ENCODE measurements at regions not wholly inside any gene's neighbourhood (a gene's known extent, or its start where the extent isn't known, plus 50 kb on each side); places are given as distances from the start of the nearest gene placed in this dataset.

- no peak for DNase-seq (ENCODE audit: low read depth)
Measured at GRCh38 chr10:124227055-124227975, 133.9 kb upstream of the CHST15 start.

- DNase-seq (ENCODE audit: low read depth), result no peak
Measured at GRCh38 chr10:124226271-124227054, 133.1 kb upstream of the CHST15 start.

DNA sequence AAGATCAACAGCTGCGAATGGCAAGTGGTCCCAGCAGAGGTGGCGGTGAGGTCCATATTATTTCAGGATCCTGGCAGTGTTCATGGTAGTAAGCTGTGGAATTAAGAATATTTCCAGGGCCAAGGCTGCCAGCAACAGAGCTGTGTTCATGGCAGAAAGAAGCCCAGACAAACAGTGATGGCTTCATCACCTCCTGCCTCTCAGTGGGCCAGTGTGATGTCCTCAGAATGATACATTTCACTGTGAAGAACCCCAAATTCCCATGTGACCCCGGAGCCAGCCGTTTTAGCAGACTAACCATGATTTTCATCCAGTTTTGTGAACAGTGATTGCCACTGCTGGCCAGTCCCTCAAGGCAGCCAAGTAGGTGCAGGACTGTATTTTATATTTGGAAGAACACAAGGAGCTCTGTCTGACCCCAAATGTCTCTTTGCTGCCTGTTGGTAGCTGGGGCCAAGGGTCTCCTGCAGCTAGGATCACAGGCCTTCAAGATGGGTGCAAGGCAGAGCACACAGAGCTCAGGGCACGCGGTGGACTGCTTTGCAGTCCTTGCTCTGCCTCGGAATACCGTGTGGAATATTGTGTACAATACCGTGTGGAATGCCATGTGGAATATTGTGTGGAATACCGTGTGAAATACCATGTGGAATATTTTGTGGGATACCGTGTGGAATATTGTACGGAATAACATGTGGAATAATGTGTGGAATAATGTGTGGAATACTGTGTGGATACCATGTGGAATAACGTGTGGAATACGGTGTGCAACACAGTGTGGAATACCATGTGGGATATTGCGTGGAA lies 132.3 kb upstream of the CHST15 start:
- DNase-seq (ENCODE audit: low read depth), result no peak

DNA sequence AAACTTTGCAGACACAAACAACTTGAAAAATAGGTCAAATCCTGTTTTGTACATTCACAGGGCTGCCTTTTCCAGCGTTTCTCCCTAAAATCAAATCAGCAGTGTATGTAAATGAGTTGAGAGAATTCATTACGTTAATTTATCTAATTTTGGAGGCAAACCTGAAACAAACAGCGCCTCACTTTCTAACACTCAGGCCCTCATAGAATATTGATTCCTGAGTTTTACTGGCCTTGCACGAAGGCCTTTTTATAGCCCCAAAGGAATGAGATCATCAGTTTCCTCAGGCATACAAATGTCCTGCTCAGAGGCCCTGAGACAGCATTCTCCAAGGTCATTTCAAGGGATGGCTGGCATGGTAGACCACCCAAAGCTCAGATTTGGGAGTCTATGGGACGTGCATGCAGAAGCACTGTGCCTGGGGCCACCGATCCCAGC lies 131.7 kb upstream of the CHST15 start:
- DNase-seq (ENCODE audit: low read depth), result no peak

DNA sequence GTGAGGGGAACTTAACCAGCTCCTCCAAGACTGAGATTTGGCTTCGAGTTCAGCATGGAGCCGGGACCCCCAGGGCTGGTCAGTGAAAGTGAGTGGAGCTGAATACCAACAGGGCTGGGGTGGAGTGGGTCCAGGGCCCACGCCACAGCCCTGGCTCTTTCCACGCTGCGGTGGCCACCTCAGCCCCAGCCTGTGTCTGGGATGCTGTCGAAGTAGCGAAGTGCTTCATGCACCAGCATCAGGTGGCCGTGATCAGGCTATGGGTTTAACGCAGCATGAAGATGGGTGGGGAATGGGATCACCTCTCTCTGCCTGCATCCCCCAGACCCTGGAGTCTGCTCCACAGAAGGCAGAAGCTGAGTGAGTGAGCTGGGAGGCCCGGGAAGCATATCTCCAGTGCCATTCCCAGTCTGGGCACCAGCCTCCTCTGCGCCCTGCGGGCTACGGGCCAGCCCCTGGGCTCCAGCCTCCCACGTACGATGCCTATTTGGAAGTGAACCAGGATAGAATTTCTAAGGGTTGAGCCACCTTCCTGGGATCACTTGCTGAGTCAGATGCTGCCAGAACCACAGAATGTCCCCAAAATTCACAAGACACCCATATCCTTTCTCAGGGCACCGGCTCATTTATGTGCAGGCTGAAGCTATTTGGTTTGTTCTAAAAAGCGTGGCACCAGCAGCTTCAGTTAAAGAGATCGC lies 131.1 kb upstream of the CHST15 start:
- DNase-seq (ENCODE audit: low read depth), result no peak

DNA sequence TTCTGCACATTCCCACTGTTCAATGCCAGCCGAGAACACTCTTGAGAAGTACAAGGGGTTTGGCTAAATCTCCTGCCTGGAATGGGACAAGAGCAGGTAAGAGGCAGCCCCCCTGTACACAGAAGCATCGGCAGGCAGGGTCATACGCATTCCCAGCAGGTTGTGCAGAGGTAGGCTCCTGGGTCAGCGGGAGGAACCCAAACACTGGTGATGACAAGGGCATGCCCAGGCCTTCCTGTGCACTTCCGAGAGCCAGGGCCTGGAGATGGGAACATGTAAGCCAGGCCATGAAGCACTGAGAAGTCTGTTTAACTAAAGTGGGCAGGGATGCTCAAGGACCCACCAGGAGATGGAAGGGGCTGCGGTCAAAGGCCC lies 130.3 kb upstream of the CHST15 start:
- DNase-seq (ENCODE audit: low read depth), result no peak

DNA sequence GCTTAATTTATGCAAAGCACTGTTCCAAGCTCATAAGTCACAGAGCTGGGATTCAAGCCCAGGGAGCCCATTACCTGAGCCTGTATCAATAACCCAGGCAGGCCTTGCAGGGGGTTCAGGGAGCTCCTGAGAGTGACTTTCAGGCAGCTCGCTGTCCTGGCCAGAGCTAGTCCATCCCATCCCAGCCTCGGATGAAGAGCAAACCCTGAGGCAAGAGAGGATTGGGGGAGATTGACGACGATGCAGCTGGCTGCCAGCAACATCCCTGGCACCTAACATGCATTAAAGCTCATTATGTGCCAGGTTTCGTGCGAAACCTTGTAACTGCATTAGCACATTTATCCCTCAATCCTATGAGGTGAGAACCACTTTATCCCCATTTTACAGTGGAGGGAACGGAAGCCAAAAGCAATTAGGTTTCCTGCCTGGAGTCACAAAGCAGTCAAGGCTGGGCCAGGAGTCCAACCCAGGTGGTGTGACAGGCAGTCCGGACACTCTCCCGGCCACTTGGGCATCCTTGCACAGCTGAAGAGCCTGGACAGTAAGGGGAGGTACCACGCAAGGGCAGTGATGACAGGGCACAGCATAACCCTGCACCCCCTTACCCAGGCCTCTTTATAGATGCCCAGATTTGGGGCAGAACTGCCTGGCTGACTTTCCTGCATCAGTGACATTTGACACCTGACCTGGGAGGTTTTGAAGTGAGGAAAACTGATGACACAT lies 129.8 kb upstream of the CHST15 start:
- DNase-seq (ENCODE audit: low read depth), result no peak

DNA sequence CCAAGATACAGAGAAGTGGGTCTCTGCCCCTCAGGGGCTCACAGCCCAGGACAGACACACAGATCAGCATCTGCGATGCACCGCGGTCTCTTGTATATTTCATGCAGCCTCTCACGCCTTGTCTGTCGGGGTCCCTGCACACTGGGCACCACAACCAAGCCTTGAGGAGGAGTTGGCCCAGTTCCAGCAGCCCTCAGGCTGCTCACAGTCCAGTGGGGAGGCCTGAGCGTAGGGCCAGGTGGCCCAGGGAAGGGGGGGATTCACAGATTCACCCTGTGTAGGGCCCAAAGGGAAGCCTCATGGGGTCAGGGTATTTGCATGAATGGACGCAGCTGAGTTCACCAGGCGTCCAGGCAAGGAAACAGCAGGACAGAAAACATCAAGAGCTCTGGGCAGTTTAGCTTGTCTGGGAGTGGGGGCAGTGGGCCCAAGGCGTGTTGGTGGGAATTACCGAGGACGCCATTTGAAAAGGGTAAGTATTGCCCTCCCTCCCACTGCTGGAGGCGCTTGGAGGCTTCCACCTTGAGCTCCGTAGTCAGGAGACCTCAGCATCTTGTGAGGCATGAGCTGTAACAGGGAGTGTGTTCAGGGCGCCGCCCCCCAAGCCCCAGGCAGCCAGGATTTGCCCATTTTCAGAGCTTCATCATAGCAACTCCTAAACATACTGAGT lies 129.1 kb upstream of the CHST15 start:
- no peak for DNase-seq (ENCODE audit: low read depth)

GRCh38 chr10:124221356-124222317 lies 128.2 kb upstream of the CHST15 start:
- no peak for DNase-seq (ENCODE audit: low read depth)

- no peak for DNase-seq (ENCODE audit: low read depth)
Measured at GRCh38 chr10:124220971-124221355, 127.6 kb upstream of the CHST15 start.

DNA sequence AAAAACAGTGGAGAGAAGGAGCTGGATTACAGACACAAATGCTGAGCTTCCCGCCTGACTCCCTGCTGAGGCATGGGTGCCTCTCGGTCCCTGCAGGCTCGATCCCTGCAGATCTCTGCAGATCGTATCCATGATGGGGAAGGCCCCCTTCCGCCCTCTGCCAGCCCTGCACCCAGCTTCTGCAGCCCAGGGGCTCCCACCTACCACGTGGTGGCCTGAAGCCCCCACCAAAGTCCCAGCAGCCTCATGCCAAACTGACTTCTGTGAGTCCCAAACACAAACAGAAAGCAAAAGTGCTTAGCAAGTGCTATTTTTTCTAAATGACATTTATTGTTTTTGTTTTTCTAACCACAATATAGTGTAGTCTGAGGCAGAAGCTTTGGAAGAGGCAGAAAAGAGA lies 127.1 kb upstream of the CHST15 start:
- no peak for DNase-seq (ENCODE audit: low read depth)

DNA sequence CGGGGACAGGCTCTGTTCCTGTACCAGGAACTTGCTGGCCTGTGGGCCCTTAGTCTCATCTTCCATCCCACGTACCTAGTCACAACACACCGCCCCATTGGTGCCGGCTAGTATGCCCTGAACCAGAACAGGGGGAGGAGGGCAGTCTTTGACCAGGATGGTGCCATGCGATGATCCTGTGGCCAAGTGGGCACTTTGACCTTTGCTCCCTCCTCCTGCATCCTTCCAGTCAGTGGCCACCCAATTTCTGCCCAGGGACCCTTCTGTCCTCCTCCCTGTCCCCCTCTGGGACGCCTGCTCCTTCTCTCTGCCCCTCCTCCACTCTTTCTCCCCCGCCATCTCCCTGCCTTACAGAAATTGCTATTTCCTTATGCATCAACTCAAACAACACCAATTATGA lies 126.3 kb upstream of the CHST15 start:
- no peak for DNase-seq (ENCODE audit: low read depth)

GRCh38 chr10:124219062-124219461 lies 125.7 kb upstream of the CHST15 start:
- DNase-seq (ENCODE audit: low read depth), result no peak

- no peak for DNase-seq (ENCODE audit: low read depth)
Measured at GRCh38 chr10:124217906-124218804, 124.8 kb upstream of the CHST15 start.

DNA sequence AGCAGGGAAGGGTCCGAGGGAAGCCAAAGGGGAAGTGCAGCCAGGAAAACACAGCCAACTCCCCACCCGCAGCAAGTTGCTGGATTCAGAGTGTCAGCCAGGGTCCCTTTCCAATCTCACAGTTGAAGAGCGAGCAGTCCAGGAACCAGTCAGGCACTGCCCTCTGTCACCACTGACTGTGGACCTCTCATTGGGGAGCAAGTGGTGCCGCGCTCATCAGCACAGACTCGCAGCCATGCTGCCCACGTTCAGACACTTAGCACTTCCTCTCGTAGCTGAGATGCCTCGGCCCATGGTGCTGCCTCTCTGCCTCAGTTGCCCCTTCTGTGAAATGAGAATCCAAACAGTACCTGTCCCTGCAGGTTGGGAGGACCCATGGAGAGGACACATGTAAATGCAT lies 123.6 kb upstream of the CHST15 start:
- no peak for DNase-seq (ENCODE audit: low read depth)

- no peak for DNase-seq (ENCODE audit: low read depth)
Measured at GRCh38 chr10:124214610-124215375, 121.4 kb upstream of the CHST15 start.

DNA sequence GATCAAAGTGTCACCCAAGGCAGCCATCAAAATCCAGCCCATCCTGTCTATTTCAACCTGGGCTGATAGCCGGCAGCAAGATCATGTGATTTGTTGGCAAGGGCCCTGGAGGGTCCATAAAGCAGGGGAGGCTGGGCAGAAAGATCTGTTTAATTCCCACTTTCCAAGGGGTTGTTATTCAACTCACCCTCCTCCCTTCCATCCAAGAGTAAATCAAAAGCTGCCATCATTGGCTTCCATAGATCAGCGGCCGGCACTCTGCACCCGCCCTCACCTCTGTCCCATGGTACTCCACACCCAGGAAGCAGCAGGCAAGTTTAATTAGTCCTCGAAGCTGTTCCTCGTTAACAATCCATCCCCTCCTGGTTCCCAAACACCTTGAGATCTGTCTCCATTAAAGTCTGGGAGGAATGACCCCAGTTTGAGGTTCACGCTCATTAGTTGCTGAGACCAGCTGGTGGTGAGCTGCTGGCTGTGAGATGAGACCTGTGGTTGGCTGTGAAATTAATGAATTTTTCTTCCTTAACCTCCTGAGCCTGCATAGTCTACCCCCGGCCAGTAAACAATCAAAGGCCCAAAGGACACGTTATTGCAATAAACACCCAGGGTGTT lies 120.6 kb upstream of the CHST15 start:
- no peak for DNase-seq (ENCODE audit: low read depth)

All from GM04504 (cell line).